ENCODE measurements at regions not wholly inside any gene's neighbourhood (a gene's known extent, or its start where the extent isn't known, plus 50 kb on each side); places are given as distances from the start of the nearest gene placed in this dataset.

- no peak for DNase-seq
Measured at GRCh38 chr1:115233598-115233997, 104.5 kb downstream of the NGF start.

DNA sequence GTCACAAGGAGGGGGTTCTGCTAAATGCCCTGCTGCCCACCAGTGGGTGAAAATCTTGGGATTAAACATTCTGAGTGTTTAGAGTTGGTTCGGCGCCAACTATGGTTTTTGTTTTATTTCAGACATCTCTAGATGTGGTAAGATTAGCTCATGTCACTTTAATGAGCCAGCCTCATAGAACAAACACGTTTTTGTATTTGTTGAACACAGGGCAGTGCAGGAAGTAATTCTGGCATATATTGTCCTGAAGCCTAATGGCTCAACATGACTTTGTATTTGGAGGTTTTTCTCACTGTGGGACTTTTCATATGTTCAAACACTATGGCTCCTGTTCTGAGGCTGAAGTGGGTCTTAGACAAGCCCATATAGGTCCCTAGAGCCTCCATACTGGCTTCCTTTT, 107.8 kb downstream of the NGF start:
- no peak for DNase-seq

DNA sequence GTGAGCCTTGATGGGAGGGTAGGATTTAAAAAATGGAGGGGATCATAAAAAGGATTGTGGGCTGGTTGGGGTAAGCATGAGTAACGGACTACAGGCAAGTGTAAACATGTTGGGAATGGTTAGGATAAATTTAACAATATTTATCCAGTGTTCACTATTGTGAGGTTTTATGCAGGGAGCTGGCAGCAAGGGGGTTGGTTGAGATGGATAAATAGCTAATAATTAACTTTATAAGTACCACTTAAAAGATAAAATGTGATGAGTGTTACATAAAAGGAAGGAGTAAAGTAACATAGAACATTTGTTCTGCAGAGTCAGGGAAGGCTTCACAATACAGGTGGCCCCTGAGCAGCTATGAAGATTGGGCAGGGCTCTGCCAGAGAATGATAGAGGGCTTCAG, 109.0 kb downstream of the NGF start:
- DNase-seq: no peak

GRCh38 chr1:115228191-115228590, 109.9 kb downstream of the NGF start:
- no peak for DNase-seq

DNA sequence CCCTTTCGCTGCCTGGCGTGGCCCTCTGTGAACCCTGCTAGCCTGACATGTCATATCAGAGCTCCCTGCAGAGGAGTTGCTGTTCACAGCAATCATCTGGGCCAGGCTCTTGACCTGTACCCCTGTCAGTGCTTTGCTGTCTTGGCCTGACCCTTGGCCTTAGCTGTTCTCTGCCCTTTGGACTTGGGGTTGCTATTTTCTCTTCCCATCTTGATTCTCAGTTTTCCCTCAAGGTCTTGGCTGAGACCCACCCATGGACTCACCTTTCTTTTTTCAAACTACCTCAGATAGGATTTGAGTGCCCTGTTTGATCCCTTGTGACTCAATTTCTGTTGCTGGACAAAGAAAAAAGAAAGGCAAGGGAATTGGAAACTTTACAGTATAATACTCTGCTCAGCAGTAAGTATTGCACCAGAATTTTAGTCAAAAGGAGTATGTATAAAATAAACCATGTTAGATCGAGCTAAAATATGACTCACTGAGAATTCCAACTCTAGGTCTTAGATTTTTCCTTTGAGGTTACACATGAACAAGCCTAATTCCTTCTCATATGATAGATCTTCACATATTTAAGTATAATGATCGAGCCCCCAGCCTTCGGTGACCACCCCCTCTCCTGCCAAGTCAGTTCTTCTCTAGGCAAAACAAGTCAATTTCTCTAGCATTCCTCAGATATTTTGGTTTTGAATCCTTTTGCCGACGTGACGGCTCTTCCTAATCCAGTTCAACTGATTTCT, 110.5 kb downstream of the NGF start:
- no peak for DNase-seq

GRCh38 chr1:115225993-115226685, 111.9 kb downstream of the NGF start:
- no peak for DNase-seq

DNA sequence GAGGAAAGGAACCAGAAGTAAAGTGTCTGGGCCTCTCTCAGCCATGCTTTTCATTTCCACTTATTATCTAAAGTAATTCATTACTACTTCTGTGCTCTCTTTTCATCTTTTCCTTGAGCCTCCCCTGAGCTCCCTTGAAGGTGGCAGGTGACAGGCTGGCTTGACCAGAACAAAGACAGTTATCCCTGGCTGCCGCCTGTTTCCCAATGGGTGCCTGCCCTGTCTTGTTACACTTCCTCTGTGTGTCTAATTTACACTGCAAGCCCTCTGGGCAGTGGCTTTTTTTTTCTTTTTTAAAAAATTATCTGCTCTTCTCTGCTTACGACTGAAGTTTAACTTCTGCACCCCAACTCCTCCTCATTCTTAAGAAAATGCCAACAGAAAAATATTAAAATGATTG, 113.4 kb downstream of the NGF start:
- no peak for DNase-seq

- DNase-seq: no peak
Measured at GRCh38 chr1:115222616-115223402, 115.2 kb downstream of the NGF start.

DNA sequence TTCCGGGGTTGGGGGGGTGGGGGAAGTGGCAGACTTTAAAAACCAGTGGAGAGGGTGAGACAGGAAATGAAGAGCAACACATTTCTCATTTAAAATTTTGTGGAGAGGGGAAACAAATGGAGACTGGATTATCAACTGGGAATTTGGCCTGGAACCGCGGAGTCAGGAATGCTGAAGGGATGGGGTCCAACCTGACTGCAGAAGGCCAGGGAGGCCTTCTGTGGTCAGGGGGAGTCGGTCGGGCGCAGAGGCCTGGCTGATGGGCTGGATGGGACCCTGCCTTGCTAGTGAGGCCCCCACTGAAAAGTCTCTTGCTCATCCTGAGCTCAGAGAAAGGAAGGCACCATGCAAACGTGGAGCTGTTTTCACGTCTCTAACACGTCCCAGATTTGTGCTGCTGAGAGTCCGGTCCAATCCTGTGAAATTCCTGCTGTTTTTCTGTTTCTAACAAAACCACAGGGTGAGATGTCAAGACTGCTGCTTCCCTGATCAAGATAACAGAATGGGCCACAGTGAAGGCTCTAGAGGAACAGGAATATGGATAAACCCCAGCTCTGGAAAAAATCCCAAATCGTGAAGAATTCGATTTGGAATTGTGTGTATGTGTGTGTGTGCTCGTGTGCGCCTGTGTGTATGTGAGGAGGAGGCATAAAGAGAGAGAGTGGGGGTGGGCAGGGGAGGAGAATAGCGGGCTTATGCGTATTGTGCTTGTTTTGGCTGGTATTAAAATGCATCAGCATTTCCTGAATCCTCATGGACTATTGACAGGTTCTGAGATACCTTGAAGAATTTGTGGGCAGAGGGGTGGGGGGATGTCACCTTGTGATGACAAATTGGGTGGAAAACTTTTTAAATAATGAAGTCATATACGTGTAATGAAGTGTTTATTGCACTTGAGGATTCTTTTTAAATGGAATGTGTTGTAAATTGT, 117.4 kb downstream of the NGF start:
- DNase-seq: no peak

DNA sequence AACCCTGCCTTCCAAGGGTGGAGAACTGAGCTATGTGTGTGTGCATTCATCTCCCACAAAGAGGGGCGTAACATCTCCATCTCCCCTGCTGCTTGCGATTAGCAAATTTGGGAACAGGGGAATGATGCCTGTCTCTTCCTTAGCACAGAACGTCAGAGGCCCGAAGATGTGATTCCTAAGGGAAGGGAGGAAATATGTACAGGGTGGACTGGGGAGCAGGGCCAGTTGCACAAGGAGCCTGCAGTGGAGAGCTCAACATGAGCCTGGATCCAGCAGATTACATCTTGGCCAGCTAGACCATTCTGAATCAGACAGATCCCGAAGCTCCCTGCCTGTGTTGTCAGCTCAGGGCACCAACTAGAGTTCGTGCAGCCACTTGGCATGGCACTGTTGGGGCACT, 118.1 kb downstream of the NGF start:
- no peak for DNase-seq

DNA sequence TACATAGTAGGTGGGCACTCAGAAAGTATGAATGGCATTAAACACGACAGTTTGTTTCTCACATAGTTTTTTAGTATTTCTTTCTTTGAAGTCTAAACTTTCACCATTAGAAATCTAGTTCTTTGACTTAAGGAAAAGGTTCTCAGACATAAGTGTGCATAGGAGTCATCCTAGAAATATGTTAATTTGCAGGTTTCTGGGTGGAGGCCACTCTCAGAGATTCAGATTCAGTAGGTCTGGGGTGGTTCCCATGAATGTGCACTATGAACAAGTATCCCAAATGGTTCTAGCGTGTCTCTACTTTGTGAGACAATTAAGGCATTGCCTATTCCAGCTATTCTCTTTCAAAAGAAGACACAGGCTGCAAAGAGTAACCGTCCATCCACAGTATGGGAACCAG, 119.3 kb downstream of the NGF start:
- no peak for DNase-seq

DNA sequence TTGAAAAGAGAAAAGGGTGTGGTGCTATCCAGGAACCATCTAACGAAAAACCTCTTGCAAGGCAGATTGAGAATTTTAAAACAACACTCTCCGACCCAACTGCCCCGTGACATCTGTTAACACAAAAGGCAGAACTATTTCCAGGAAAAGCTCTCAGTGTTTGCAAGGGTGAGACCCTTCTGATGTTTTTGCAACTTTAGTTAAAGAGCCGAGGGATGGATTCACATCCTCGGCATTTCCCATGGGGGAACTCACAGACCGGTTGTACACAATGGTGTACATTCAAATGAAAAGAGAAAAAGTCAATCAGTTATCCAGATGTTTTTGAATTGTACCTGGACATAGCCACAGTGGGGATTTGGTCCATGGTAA, 120.0 kb downstream of the NGF start:
- no peak for DNase-seq

GRCh38 chr1:115217150-115218033, 120.7 kb downstream of the NGF start:
- no peak for DNase-seq

DNA sequence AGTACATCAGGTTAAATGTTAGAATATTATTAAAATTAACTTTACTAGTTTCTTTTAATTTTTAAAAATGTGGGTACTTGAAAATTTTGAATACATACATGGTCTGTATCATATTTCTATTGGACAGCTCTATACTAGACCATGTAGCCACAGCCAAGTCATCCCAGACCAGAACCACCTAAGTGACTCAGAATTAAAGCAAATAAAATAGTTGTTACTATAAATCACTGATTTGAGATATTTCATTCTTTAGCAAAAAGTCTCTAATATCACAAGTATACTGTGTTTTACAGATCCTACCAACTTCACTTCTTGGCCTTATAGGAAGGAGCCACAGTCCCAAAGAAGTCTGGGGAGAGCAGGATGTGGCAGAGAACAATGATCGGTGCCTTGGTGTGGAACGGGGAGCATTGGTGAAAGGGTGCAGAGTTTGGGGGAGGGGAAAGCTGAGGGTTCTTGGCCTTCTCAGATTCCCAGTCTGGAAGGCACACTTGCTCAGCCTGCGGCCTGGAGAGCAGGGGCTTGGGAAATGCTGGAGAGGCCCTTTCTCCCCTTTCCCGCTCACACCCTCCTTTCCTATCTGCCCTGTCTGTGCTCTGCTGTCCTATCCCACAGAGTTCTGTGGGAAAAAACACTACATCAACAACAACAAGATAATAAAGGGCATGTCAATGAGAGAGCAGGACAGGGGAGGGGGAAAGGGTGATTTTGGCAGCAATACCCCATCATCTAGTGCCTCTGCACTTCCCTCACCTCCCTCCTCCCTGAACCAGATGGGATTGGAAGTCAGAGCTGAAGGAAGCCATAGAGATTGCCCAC, 122.1 kb downstream of the NGF start:
- DNase-seq: no peak

- DNase-seq: no peak
Measured at GRCh38 chr1:115215110-115215509, 122.9 kb downstream of the NGF start.

DNA sequence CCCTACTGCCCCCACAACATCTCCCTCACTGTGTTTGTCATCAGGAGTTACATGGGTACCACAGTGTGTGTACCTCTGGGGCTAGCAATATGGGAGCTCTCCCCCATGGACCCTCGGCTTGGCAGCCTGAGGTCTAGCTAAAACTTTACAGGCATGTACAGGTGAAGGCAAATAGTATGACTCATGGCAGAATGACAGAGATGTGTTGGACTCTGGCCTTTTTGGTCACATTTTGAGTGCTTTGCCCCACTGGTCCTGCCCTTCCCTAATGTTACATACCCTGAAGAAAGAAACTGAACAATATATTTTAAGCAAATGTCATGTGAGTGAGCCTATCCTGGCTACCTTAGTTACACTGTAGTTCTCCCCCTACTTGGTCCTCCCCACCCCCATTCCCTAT, 124.0 kb downstream of the NGF start:
- DNase-seq: no peak

DNA sequence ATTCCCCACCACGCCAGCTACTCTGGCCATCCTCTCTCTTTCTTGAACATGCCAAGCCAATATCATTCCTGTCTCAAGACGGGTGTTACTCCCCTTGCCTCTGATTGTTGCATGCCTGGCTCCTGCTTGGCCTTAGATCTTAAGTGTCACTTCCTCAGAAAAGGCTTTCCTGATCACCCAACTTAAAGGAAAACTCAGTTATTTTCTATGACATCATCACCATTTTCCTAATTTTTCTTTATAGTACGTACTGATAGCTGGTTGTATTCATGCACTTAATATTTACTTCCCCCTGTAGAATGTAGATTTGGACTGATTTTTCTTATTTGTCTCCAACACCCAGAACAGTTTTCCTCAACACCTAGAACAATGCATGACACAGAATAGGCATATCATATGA, 123.8 kb upstream of the TSPAN2 start:
- no peak for DNase-seq

DNA sequence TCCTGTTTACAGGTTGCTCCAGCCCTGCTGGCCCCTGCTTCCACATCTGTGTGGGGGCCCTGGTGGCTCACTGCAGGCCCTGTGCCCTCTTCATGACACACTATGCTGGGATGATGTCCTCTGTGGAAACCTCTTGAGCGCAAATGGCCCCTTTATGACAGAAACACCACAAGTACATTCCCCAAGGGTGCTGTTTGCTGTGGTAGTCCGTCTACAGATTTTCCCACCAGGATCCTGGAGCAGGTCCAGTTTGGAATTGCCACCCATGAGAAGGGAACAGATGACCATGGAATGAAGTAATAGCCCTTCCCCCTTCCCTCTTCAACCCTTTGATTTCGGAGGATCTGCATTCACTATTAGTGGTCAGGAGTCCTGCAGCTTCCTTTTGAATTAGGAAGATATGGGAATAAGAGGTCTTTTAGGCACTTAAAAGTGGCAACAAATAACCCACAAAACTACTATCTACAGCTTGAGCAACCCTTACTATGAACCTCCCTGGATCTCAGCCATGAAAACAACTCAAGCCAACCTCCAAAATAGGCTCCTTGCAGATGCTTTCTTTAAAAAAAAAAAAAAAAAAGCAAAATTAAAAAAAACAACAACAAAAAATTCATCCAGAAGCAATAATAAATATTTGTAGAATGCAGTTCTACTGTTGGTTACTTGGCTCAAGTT, 121.9 kb upstream of the TSPAN2 start:
- no peak for DNase-seq

GRCh38 chr1:115210302-115210711, 121.0 kb upstream of the TSPAN2 start:
- DNase-seq: no peak

DNA sequence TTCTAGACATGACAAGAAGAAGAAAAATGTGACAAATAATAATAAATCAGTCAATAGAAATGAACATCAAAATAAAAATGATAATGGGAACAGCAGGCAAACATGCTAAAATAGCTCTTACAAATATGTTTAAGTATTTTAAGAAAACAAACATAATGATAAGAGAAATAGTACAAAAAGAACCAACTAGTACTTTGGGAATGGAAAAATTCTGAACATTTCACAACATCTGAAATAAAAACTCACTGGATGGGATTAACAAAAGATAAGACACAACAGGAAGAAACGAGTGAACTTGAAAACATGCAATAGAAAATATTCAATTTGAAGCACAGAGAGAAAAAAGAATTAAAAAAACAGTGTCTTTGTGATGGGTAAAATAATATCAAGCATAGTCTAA, 115.2 kb upstream of the TSPAN2 start:
- no peak for DNase-seq
